ENCODE measurements at regions not wholly inside any gene's neighbourhood (a gene's known extent, or its start where the extent isn't known, plus 50 kb on each side); places are given as distances from the start of the nearest gene placed in this dataset.

- TF ChIP-seq TAF1 (IDR thresholded peaks at IDR 0.05; ENCODE audit: borderline replicate concordance, insufficient read depth, low read length) (no peak), POLR2AphosphoS5 (IDR thresholded peaks at IDR 0.05; ENCODE audit: low read depth, low read length) (no peak), REST (IDR thresholded peaks at IDR 0.05; ENCODE audit: insufficient read depth in 1 of 2, low read depth in 2 of 2, low read length in 2 of 2) (no peak), SIN3A (IDR thresholded peaks at IDR 0.05; ENCODE audit: borderline replicate concordance, insufficient read depth, low read length) (no peak), FOXP2 (optimal IDR thresholded peaks at IDR 0.05; ENCODE audit: borderline replicate concordance, extremely low read depth, extremely low read length, insufficient read depth) (no peak)
Measured at GRCh38 chr3:174440253-174440701, 418.9 kb upstream of the NAALADL2 start.

- TF ChIP-seq POLR2AphosphoS5 (IDR thresholded peaks at IDR 0.05; ENCODE audit: low read depth, low read length) (0 out of 2 replicates have a peak, but pooled peaks have one; percentile 25), FOXP2 (optimal IDR thresholded peaks at IDR 0.05; ENCODE audit: borderline replicate concordance, extremely low read depth, extremely low read length, insufficient read depth) (no peak), SIN3A (IDR thresholded peaks at IDR 0.05; ENCODE audit: borderline replicate concordance, insufficient read depth, low read length) (no peak), TAF1 (IDR thresholded peaks at IDR 0.05; ENCODE audit: borderline replicate concordance, insufficient read depth, low read length) (0 out of 2 replicates have a peak, but pooled peaks have one; percentile 22), REST (IDR thresholded peaks at IDR 0.05; ENCODE audit: insufficient read depth in 1 of 2, low read depth in 2 of 2, low read length in 2 of 2) (no peak)
Measured at GRCh38 chr3:174440741-174441587, 418.2 kb upstream of the NAALADL2 start.

- TF ChIP-seq TAF1 (IDR thresholded peaks at IDR 0.05; ENCODE audit: borderline replicate concordance, insufficient read depth, low read length) (no peak), SIN3A (IDR thresholded peaks at IDR 0.05; ENCODE audit: borderline replicate concordance, insufficient read depth, low read length) (no peak), FOXP2 (optimal IDR thresholded peaks at IDR 0.05; ENCODE audit: borderline replicate concordance, extremely low read depth, extremely low read length, insufficient read depth) (no peak), POLR2AphosphoS5 (IDR thresholded peaks at IDR 0.05; ENCODE audit: low read depth, low read length) (no peak), REST (IDR thresholded peaks at IDR 0.05; ENCODE audit: insufficient read depth in 1 of 2, low read depth in 2 of 2, low read length in 2 of 2) (no peak)
Measured at GRCh38 chr3:174441588-174442301, 417.4 kb upstream of the NAALADL2 start.

GRCh38 chr3:174442302-174442682 lies 416.8 kb upstream of the NAALADL2 start:
- no peak for TF ChIP-seq FOXP2 (optimal IDR thresholded peaks at IDR 0.05; ENCODE audit: borderline replicate concordance, extremely low read depth, extremely low read length, insufficient read depth)
- TF ChIP-seq REST (IDR thresholded peaks at IDR 0.05; ENCODE audit: insufficient read depth in 1 of 2, low read depth in 2 of 2, low read length in 2 of 2) = no peak
- TF ChIP-seq POLR2AphosphoS5 (IDR thresholded peaks at IDR 0.05; ENCODE audit: low read depth, low read length) = no peak
- TF ChIP-seq TAF1 (IDR thresholded peaks at IDR 0.05; ENCODE audit: borderline replicate concordance, insufficient read depth, low read length) = no peak
- no peak for TF ChIP-seq SIN3A (IDR thresholded peaks at IDR 0.05; ENCODE audit: borderline replicate concordance, insufficient read depth, low read length)
